Breast epithelium (tissue), 4 donors: ENCODE measurements at regions not wholly inside any gene's neighbourhood (a gene's known extent, or its start where the extent isn't known, plus 50 kb on each side); places are given as distances from the start of the nearest gene placed in this dataset.
"Not testable (repeated sequence)": the region's sequence is repeated elsewhere in the genome, so short reads cannot be mapped to it uniquely, and the experiment has no call there.

ENCODE experiments used
- DNase-seq, 2 donors: peaks; one replicate each; pipeline ENCODE4 v3.0.0-alpha.2; 2019; ENCODE audit warnings: low spot score in 2 of 2
- H3K27ac ChIP-seq, 2 donors: fragments of 200-600 bp; sonication (generic) in 1 of 2; one replicate each; pipeline ENCODE4 v1.5.1; 2016 to 2019; ENCODE audit warnings: mild to moderate bottlenecking in 1 of 2
- H3K27me3 ChIP-seq, 2 donors: fragments of 200-600 bp; sonication (generic) in 1 of 2; one replicate each; pipeline versions ENCODE4 v1.5.1 to v1.6.0; 2017 to 2019; ENCODE audit warnings: control low read depth in 1 of 2, mild to moderate bottlenecking in 1 of 2
- H3K36me3 ChIP-seq: fragments of 200-600 bp; one replicate; pipeline ENCODE4 v1.5.1; 2019
- H3K4me1 ChIP-seq, 2 donors: fragments of 200-600 bp; sonication (generic); one replicate each; pipeline ENCODE4 v1.5.1; 2016 to 2019; ENCODE audit warnings: control low read depth in 1 of 2
- H3K4me3 ChIP-seq, 3 donors: fragments of 200-600 bp; sonication (generic); 1 replicate in 2 of 3; 2 replicates in 1 of 3; pipeline ENCODE4 v1.5.1; 2016 to 2019; ENCODE audit warnings: mild to moderate bottlenecking in 3 of 3, moderate library complexity in 2 of 3
- H3K9me3 ChIP-seq, 2 donors: fragments of 200-600 bp; sonication (generic) in 1 of 2; one replicate each; pipeline ENCODE4 v1.5.1; 2016 to 2019; ENCODE audit warnings: control low read depth in 1 of 2
- POLR2A ChIP-seq: fragments of 450-650 bp; IDR thresholded peaks from one replicate; pipeline ENCODE4 v1.6.1; 2016; ENCODE audit warnings: antibody characterized with exemption, mild to moderate bottlenecking, moderate library complexity
- POLR2AphosphoS5 ChIP-seq, 3 donors: sonication (generic); formaldehyde crosslinking; IDR thresholded peaks; one replicate each; pipeline ENCODE4 v1.6.1; 2017; ENCODE audit warnings: antibody characterized with exemption in 3 of 3
- intact Hi-C: fragments of 100-400 bp; cut with DNase I; formaldehyde crosslinking; loops from one replicate; pipeline ENCODE4 v1.15.1; 2023; ENCODE audit warnings: low total_unique reads
- TF ChIP-seq, protein P1 (sequence below), 3 donors: fragments of 450-650 bp; IDR thresholded peaks; one replicate each; pipeline ENCODE4 v1.5.1; 2016 to 2017; ENCODE audit warnings: antibody characterized with exemption in 3 of 3, mild to moderate bottlenecking in 3 of 3, moderate library complexity in 3 of 3

DNA sequence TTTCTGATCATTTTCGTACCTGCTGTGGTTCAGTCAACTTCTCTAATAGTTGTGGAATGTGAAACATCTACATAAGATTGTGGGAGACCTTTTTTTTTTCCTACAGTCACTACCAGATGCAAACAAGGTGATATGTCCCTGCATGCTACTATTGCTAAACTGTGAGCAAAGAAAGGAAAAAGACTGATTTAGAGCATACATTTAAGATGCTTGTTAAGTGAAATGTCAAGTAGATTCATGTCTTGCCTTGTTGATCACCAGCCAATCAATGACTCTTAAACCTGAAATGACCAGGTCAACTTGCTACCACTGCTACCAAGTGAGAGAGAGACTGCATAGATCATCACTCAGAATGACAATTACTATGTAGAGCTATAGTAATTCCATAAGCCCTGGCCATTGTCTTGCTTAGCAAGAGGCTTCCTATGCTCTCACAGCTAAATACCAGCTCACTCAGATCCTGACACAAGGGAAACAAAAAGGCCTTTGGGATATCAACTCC is 84.3 kb upstream of the SKAP2 start:
- H3K4me3 ChIP-seq: no peak overlapping the region
- H3K9me3 ChIP-seq: no peaks in the 10 kb centered on the region
- TF ChIP-seq POLR2A: no peak
- no peak for TF ChIP-seq POLR2AphosphoS5 (IDR thresholded peaks at IDR 0.05)
- TF ChIP-seq, protein P1, sequence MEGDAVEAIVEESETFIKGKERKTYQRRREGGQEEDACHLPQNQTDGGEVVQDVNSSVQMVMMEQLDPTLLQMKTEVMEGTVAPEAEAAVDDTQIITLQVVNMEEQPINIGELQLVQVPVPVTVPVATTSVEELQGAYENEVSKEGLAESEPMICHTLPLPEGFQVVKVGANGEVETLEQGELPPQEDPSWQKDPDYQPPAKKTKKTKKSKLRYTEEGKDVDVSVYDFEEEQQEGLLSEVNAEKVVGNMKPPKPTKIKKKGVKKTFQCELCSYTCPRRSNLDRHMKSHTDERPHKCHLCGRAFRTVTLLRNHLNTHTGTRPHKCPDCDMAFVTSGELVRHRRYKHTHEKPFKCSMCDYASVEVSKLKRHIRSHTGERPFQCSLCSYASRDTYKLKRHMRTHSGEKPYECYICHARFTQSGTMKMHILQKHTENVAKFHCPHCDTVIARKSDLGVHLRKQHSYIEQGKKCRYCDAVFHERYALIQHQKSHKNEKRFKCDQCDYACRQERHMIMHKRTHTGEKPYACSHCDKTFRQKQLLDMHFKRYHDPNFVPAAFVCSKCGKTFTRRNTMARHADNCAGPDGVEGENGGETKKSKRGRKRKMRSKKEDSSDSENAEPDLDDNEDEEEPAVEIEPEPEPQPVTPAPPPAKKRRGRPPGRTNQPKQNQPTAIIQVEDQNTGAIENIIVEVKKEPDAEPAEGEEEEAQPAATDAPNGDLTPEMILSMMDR (IDR thresholded peaks at IDR 0.05): no peak
- no peaks in the 10 kb centered on the region for H3K27me3 ChIP-seq
- H3K27ac ChIP-seq: no peak overlapping the region
- no peaks in the 10 kb centered on the region for H3K4me1 ChIP-seq
- H3K36me3 ChIP-seq: no peaks in the 10 kb centered on the region
- DNase-seq: no peak
- intact Hi-C loops: no loop called here

GRCh38 chr7:26944501-26945358 is 80.3 kb upstream of the SKAP2 start:
- no peak for TF ChIP-seq POLR2AphosphoS5 (IDR thresholded peaks at IDR 0.05)
- TF ChIP-seq, protein P1 (IDR thresholded peaks at IDR 0.05): no peak
- intact Hi-C loops: no loop called here
- H3K36me3 ChIP-seq: no peaks in the 10 kb centered on the region
- no peak for DNase-seq
- H3K9me3 ChIP-seq: no peaks in the 10 kb centered on the region
- H3K4me1 ChIP-seq: no peaks in the 10 kb centered on the region
- H3K27me3 ChIP-seq: no peaks in the 10 kb centered on the region
- H3K4me3 ChIP-seq: no peak overlapping the region
- no peak overlapping the region for H3K27ac ChIP-seq

DNA sequence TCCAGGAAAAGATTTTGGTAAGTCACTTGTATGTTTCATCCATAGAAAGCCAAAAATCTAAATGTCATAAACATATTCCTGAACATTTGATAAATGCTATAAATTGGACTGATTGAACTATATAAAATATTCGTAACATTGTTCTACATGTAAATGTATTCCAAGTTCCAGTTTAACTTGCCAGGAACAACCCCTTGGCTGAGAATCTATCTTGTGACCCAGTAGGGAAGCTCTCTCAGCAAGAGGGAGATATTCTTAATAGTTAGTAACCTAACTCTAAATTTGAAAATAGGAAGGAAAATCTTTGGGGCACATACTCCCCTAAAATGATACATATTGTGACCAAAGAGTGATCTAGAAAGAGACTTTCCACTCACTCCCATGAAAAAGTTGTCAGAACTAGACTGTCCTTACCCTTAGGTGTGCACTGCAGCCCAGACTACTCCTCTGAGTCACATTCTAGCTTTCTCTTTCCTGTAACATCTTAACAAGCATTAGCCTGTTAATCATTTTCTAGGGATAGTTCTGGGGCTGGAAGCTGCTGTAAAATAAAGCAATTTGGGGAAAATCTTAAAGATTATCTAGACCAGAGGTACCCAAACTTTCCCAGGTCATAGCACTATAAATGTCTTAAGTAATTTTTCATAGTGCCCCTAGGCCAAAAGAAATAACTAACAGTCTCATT is 73.7 kb upstream of the SKAP2 start:
- TF ChIP-seq POLR2A: no peak
- Histone ChIP-seq H3K4me1 (no peaks in the 10 kb centered on the region), H3K4me3 (no peak overlapping the region), H3K36me3 (no peaks in the 10 kb centered on the region), H3K9me3 (no peaks in the 10 kb centered on the region), H3K27me3 (no peaks in the 10 kb centered on the region), H3K27ac (no peak overlapping the region)
- intact Hi-C loops: no loop called here
- no peak for DNase-seq

DNA sequence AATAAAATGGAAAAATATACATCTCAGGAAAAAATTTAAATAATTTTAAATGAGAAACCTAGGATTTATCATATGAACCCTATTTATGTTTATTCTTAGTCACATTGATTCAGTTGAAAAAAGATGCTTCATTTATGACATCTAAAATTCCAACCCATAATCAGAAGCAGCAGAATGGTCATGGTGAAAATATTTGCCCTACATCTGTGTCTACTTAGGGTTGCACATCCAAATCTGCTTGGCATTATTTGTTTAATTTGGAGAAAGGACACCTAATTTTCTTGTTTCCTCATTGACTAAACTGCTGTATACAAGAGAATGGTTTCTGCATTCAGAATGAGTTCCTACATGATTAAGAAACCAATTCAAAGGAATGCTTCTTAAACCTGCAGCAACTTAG is 72.9 kb upstream of the SKAP2 start:
- Histone ChIP-seq H3K36me3 (no peaks in the 10 kb centered on the region), H3K4me3 (no peak overlapping the region), H3K27me3 (no peaks in the 10 kb centered on the region), H3K9me3 (no peaks in the 10 kb centered on the region), H3K27ac (no peak overlapping the region), H3K4me1 (no peaks in the 10 kb centered on the region)
- DNase-seq: no peak
- TF ChIP-seq POLR2A (no peak), POLR2AphosphoS5 (IDR thresholded peaks at IDR 0.05) (no peak)
- TF ChIP-seq, protein P1 (IDR thresholded peaks at IDR 0.05): no peak
- intact Hi-C loops: no loop called here

- H3K27me3 ChIP-seq, H3K4me1 ChIP-seq, H3K27ac ChIP-seq, H3K36me3 ChIP-seq, intact Hi-C loops, H3K9me3 ChIP-seq, H3K4me3 ChIP-seq, DNase-seq: not testable (repeated sequence)
These were observed 68.2 kb upstream of the SKAP2 start for GRCh38 chr7:26932616-26933015.

DNA sequence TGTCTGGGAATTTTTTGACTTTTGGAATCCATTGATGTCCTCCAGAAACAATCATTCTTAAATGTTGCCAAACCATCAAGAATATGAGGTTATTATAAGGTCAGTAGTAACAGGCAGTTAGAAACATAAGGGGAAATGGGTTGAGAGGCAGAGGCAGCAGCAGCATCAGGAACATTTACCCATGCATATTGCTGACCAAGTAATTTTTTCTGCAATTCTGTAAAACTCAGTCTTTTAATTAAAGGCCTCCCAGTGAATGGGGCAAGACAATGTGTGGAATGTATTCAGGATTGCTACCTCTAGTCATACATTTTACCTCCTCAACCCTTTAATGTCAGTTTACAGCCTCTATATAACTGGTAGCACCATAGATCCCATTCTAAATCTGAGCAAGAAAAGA is 66.5 kb upstream of the SKAP2 start:
- H3K9me3 ChIP-seq: no peaks in the 10 kb centered on the region
- intact Hi-C loops: no loop called here
- no peak for TF ChIP-seq POLR2A
- H3K27ac ChIP-seq: no peak overlapping the region
- H3K4me1 ChIP-seq: no peaks in the 10 kb centered on the region
- DNase-seq: no peak
- no peaks in the 10 kb centered on the region for H3K36me3 ChIP-seq
- H3K27me3 ChIP-seq: no peaks in the 10 kb centered on the region
- no peak overlapping the region for H3K4me3 ChIP-seq
